ENCODE measurements at regions not wholly inside any gene's neighbourhood (a gene's known extent, or its start where the extent isn't known, plus 50 kb on each side); places are given as distances from the start of the nearest gene placed in this dataset.
"Not testable (repeated sequence)": the region's sequence is repeated elsewhere in the genome, so short reads cannot be mapped to it uniquely, and the experiment has no call there.

GRCh38 chr3:102356506-102356905, 78.3 kb upstream of the ZPLD1 start:
- DNase-seq = no peak

GRCh38 chr3:102357313-102357712, 77.5 kb upstream of the ZPLD1 start:
- not testable (repeated sequence) for DNase-seq

GRCh38 chr3:102360183-102360860, 74.5 kb upstream of the ZPLD1 start:
- no peak for DNase-seq

GRCh38 chr3:102361101-102361500, 73.7 kb upstream of the ZPLD1 start:
- DNase-seq = no peak

- DNase-seq = not testable (repeated sequence)
Measured at GRCh38 chr3:102366116-102366515, 68.7 kb upstream of the ZPLD1 start.

- no peak for DNase-seq
Measured at GRCh38 chr3:102374863-102375634, 59.8 kb upstream of the ZPLD1 start.

GRCh38 chr3:102378216-102378615, 56.6 kb upstream of the ZPLD1 start:
- no peak for DNase-seq

- not testable (repeated sequence) for DNase-seq
Measured at GRCh38 chr3:102382201-102382600, 52.6 kb upstream of the ZPLD1 start.

All from NK-92 treated with Interleukin-12 subunit alpha and Interleukin-12 subunit beta, amount 100 ng/mL, for 24 hours (cell line).